Colon (tissue), 2 donors: ENCODE measurements at regions not wholly inside any gene's neighbourhood (a gene's known extent, or its start where the extent isn't known, plus 50 kb on each side); places are given as distances from the start of the nearest gene placed in this dataset.
A peak's percentile ranks its signal among the peaks of the same experiment; 100 is the strongest.
"Not testable (repeated sequence)": the region's sequence is repeated elsewhere in the genome, so short reads cannot be mapped to it uniquely, and the experiment has no call there.

Experiments used
- FAIRE-seq: peaks from 2 replicates; lab custom pipeline; 2012; peaks lifted over from hg19 to GRCh38; lab: Jason Lieb, UNC
- donor health status: control.
- donor health status: control.

DNA sequence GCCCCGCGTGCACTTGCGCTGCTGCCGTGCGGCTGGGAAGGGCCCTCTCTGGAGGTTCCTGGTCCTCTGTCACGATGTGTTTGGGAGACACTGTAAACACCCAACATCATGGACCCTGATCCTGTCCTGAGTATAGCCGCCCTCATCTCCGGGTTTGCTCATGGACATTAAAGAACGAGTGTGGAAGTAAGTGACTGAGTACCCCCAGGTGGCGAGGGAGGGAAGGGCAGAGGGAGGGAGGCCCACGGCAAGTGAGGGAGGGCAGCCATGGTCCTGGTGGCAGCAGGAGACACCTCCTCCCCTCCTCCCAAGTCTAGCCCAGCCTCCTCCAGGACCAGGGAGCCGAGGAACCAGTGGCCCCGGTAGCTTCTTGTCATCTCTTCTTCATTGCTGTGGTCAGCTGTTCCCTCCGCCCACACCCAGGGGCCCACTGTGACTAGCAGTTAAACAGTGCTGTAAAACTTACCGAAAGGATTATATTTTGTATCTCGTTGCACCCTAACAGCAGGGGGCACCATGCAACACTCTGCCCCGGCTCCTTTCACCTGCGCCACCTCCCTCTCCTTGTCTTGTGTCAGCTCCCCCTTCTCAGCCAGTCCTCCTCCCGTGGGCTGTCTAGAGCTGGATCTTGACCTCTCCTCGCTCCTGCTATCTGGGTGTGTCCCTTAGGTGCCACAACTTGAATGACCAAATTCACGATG lies 566.5 kb upstream of the B3GAT1 start:
- FAIRE-seq: no peak

DNA sequence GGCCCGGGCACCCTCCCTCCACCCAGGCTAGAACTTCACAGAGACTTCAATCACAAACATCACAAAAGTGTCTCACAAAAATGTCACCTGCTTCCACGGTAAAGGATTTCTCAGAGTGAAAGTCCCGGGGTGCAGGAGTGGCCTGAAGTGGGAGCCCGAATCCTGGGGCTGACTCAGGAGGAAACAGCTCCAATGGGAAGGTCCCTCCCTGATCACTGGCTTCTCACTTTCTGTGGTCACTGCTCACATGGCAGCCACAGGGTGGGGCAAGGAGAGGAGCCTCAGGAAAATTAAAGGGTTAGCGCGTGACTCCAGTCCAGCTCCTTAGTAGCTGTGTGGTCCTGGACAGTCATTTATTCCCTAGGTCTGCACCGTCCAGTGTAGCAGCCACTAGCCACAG lies 564.5 kb upstream of the B3GAT1 start:
- no peak for FAIRE-seq

DNA sequence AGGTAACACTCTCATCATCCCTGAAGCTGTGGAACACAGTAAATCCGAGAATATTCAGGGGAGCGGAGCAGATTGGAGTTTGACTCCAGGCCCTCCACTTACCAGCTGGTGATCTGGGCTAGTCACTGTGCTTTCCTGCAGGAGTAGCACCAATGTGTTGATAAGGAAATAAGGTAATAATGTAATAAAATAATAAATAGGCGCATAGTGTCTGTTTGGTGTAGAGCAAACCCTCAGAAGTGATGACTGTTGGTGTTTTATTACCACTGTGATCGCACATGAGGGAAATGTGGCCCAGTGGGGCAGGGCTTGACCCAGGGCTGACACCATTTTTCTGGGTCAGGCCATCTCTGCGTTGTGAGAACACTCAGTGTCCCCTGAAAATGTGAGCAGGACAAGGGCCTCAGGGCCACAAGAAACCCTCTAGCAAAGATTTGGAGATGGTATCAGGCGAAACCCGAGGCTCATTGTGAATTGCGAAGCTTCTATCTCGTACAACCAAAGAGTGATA lies 563.9 kb upstream of the B3GAT1 start:
- no peak for FAIRE-seq

DNA sequence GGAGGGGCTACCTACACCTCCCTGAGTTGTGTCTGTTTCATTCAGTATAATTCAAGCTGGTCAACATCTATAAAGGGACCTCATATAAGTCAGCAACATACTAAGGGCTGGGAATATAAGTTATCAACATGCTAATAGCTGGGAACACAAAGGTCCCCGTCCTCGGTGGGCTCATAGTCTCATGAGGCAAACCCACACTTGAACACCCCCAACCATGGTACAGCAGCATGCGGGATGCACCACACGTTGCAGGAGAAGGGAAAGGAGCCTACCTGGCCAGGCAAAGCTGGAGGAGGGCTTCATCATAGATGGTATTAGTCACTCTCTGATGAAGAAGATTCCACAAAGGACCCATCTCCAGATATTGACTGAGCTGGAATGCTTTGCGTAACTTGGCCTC lies 561.8 kb upstream of the B3GAT1 start:
- FAIRE-seq: no peak

DNA sequence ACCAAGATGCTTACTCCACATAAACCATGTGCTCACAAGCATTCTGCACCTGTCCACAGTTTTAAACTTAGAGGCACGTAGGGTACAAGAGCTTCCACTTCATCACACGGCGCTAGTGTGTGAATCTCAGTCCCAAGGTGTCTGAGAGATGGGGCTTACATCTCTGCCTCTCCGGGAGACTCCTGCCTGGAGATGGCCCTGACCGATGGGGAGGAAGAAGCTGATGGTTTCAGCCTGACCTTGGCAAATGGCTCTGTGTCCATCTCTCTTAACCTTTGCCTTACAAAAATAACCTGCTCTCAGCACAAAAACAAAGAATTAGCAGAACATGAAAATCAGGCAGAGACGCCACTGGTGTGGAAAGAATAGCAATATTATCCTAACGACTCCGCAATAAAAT lies 559.3 kb upstream of the B3GAT1 start:
- FAIRE-seq: no peak

DNA sequence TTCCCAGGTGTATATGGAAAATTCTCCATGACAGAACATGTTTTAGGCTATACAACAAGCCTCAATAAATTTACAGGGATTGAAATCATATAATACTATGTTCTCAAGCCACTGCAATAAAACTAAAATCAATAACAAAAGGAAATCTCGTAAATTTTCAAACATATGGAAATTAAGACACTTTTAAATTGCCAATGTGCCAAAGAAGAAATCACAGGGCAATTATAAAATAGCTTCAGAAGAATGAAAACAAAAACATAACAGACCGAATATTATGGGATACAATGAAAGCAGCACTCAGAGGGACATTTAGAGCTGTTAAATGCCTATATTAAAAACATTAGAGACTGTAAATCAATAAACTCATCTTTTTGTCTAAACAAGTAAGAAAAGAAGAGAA lies 555.7 kb upstream of the B3GAT1 start:
- peak; percentile 10 for FAIRE-seq

DNA sequence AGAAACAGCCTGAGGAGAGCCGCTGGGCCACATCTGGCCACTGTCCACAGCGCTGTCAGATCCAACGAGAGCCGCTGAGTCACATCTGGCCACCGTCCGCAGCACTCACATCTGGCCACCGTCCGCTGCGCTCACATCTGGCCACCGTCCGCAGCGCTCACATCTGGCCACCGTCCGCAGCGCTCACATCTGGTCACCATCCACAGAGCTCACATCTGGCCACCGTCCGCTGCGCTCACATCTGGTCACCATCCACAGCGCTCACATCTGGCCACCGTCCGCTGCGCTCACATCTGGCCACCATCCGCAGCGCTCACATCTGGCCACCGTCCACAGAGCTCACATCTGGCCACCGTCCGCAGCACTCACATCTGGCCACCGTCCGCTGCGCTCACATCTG lies 549.3 kb upstream of the B3GAT1 start:
- FAIRE-seq: not testable (repeated sequence)

DNA sequence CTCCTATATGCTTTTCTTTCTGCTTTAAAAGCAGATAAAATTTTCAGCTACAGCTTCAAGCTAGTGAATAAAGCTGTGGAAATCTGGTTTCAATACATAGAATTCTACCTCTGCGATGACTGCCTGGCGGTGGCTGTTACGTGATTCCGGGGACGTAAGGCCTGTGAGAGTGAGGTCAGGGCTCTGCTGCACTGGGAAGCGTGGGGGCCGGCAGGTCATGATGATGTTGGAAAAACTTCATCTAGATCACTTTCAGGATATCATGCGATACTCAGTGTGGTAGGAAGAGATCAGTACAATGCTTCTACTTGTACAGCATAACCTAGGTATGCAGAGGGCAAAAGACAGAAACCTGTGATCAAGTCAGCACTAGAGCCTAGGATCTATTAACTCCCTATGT lies 546.8 kb upstream of the B3GAT1 start:
- FAIRE-seq: no peak

DNA sequence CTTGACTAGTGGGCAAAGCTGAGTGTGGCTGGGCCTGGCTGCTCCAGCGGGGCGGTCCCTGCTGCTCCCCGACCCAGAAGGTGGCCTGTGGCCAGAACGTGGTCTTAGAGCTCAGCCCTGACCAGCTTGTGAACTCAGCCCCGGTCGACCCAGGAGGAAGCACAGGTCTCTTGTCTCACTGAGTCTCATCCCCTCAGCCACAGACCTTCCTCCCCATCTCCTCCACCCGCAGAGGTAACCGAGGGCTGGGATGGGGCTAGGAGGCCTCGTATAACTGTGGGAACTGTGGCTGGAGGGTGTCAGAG lies 546.2 kb upstream of the B3GAT1 start:
- no peak for FAIRE-seq

DNA sequence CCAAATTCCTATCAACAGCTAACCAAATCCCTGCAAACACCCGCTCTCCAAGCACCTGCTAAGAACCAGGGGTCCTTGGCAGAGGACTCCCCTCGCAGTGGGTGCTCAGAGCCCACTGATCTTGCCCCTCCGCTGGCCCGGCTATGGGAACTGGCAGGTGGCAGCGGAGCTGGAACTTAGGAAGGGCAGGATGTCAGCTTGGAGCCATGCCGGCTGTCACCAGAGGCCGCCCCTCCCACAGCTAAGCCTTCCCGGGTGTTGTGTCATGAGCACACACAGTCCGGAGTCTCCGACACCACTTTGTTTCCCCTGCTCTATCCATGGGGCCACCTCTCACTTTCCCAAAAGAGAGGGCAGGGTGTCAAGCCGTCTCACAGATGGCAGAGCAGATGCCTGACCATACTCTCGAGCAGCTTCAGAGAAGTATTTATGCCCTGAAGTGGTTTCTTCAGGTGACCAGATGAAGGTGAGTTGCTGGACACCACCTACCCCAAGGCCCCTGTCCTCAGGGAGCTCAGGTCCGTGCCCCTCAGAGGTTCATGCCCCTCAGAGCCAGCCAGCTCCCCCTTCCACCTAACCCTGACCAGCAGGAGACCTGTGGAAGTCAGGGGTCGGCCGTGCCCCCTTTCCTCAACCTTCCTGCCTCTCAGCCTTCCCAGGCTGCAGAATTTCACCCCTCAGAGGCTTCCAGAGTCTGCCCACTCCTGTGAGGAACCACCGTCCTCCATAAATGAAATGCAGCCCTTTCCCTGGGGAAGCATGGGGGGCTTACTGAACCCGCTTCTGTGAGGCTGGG lies 545.7 kb upstream of the B3GAT1 start:
- no peak for FAIRE-seq

DNA sequence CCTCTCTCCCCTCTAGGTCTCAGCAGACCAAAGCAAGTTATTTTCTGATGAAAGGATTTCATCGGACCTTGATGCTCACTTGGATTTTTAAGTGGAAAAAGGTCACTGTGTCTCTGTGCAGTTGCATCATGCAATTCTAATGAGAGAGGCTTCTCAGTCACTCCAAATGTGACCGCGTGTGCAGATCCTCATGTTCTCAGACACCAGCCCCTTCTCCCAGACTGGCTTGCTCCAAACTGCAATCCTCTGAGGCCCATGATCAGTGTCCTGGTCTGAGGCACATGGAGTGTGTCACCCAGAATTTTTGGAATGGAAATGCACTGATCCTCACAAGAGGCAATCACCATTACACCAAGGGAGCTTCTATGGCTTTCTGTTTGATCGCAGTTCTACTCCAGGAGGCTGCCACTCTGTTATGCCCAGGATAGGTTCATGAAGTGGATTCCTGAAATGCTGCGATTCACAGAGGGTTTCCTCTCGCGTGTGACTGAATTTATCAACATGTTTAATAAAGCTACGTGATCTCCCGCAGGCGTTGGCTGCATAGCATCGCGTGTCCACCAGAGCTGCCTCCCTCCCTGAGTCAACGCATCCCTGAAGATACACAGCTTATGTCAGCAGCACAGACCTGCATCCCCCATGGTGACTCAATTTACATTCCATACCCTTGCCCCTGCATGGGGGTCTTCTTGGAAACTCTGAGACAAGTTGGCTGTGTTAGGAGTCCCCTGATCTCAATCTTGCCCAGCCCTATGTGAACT lies 544.6 kb upstream of the B3GAT1 start:
- no peak for FAIRE-seq

DNA sequence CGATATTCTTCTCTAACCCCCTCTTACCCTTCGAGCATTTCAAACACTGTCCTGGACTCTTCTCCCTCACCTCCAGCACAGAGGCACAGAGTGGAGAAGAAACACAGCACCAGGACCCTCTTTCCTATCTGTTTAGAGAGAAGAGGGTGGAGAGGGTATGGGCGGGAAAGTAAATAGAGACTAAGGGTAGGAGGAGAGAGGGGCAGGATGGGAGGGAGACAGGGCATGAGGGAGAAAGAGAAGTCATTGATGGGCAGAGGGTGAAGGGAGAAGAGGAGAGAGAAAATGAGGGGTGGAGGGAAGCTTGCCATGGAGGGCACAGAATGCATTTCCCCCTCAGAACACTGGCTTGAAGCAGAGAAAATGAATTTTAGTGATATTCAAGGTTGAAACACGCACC lies 543.9 kb upstream of the B3GAT1 start:
- not testable (repeated sequence) for FAIRE-seq

DNA sequence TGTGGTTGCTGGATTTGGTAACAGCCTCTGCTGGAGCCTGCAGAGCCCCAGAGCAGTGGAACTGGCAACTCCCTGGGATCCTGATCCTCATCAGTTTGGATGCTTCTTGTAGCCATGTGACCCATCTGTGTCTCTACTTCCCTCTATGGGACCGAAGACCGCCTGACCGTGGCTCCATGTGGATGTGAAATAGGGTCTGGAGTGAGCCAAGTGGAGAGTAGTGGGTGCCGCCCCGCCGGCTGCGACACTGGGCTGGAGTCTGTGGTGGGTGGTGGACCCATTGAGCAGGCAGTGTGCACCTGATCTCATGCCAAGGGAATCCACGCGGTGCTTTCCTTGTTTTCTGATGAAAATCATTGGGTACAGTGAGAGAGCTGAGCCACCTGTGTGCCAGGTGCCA lies 543.2 kb upstream of the B3GAT1 start:
- FAIRE-seq: no peak

DNA sequence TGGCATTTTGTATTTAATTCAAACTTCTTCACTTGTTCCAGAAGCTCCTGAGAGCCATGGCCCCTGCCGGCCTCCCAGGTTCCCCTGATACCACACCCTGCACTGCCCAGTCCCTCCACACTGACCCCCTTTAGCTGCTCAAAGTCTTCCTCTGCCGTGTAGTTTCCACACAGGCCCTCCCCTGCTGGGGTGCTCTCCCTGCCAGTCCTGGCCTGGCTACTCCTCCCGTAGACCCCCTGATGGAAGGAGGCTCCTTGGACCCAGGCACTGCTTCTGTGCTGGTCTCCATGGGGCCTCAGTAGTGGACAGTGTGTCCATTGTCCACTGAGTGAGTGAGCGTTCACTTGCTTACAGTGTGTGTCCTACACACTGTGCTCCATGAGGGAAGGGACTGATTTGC lies 542.4 kb upstream of the B3GAT1 start:
- FAIRE-seq: not testable (repeated sequence)

DNA sequence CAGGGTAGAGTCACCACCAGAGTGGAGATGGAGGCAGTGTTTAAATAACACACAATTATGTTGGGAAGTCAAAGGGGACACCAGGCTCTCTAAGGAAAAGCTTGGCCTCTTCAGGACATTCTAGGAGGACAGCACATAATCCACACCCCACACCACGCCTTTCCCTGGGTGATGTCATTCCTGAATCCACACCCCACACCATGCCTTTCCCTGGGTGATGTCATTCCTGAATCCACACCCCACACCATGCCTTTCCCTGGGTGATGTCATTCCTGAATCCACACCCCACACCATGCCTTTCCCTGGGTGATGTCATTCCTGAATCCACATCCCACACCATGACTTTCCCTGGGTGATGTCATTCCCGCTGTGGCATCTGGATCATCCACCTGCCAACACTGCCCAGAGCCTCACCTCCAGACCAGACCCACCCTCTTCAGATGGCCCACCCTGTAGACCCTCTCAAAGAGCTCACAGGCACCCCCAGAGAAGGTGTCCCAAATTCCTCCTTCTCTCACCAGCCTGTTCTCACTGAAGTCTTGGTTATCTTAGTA lies 541.5 kb upstream of the B3GAT1 start:
- not testable (repeated sequence) for FAIRE-seq

DNA sequence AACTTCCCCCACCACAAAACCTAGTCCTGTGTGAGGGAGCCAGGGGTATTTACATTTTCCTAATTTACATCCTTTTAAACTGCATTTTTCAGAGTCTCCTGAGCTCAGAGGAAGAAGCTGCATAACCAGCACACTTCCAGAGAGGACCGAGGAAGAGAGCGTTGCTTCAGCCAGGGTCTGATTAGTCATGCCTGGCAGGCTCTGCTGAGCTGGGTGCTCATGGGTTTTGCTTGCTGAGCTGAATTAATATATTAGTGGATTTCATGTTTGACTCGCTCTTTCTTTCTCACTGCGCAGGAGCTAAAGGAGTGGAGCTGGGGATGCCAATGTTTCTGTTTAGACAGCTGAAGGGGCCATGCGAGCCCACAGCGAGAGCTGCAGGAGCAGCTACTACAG lies 539.3 kb upstream of the B3GAT1 start:
- FAIRE-seq: no peak

DNA sequence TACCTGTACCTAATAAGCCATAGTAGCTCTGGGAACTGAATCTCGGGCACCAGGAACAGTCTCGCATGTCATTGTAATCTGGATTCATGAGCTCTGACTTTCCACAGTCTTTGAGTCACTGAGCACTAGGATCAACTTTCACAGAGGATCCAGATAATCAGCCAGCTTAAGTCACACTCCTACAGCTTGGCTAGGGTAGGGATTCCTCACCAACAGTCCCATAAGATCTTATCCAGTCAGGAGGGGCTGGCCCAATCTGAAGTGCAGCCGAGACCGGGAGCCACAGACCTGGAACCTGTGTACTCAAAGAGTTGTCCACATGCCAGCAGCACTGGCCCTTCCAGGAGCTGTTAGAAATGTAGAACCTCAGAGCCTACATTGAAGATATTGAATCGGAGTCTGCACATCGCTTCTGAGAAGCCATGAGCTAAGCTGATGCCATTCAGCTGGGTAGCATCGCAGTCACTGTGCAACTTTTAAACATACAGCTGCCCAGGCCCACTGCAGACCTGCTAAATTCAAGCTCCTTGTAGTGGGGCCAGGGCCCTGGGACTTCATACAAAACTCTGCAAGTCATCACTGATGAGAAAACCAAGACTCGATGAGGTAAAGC lies 538.8 kb upstream of the B3GAT1 start:
- no peak for FAIRE-seq

DNA sequence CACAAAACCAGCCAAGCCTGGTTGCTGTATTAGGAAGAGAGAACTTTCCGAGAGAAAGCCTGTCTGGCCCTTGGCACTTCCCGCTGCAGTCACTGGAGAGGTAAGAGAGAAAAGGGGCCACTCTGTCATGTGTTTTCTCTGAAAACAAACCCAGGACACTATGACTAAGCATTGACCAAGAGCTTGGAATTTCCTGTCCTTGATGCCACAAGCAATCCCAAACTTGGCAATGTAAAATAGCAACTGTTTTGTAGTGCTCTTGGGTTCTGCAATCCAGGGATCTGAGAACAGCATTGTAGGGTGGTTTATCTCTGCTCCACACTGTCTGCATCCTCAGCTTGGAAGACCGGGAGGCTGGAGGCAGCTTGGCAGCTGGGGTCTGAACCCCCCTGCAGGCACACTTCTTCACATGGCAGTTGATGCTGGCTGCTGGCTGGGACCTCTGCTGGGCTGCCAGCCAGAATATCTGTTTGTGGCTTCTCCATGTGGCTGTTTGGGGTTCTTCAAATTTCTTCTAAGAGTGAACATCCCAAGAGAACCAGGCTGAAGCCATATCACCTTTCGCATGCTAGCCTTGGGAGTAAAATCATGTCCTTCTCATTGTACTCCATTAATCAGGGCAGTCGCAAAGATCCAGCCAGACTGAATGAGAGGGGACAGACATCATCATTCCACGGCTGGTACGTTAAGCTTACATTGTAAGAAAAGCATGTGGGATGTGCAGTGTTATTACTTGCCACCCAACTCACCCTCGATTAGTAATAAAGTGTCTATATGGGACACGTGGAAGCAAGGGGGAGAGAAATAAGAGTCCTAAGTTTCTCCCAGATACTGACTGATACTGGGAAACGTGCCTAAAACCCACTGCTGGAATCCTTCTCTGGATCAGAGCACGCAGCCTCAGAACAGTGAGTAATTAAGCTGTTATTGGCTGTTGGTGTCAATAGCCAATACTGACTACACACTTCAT lies 537.4 kb upstream of the B3GAT1 start:
- no peak for FAIRE-seq

DNA sequence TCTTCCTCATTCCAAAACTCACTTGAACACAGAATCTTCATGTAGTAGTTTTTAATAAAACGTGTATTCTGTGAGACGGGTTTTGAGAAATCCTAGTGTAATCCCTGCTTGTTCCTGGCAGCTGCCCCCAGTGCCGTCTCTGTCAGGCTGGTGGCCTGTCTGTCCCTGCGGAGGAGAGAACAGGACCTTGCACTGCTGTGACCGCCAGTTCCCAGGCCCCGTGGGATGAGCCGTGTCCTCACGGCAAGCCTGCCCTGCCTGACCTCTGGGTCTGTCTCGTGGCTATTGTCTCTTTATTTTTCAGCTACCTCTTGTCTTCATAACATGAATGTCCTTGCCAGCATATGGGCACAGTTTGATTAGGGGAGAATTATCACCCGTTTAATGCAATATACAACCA lies 535.5 kb upstream of the B3GAT1 start:
- no peak for FAIRE-seq

DNA sequence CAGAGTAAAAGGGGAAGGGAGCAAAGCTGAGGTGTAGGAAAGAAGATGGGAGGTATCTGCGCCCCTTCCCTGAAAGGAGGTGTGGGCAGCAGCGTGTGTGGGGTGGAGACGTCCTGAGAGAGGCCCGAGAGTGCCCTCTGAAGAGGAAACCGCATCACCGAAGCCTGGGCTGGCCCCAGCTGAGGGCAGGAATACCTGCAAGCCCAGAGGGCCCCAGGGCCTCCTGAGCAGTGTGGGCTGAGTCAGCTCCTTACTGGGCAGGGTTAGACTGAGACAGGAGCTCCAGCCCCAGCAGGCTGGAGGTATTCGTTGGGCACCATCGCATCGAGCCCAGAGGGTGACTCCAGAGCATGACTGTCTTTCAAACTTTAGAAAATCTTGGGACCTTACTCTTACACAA lies 534.0 kb upstream of the B3GAT1 start:
- FAIRE-seq: no peak

DNA sequence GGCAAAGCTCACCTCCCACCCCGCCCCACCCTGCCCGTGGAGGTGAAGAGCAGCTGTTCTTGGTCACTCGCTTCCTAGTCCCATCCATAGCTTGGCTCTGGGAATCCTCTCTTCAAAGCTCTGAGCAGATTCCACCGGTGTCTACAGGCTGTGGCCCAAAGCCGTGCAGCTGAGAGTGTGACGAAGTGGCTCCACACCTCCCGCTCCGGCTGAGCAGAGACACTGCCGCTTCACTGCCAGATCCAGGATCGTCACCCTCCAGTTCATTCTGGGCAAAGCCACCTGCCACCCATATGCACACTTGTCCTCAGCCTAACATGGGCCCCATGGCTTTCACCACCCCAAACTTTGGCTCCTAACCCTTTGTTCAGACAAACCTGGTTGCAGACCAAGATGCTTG lies 532.9 kb upstream of the B3GAT1 start:
- FAIRE-seq: no peak
